SH-SY5Y (cell line): ENCODE measurements at regions not wholly inside any gene's neighbourhood (a gene's known extent, or its start where the extent isn't known, plus 50 kb on each side); places are given as distances from the start of the nearest gene placed in this dataset.

ENCODE experiments used
- GATA2 ChIP-seq: IDR thresholded peaks from 2 replicates; pipeline ENCODE4 v1.6.1; 2011; ENCODE audit warnings: mild to moderate bottlenecking, low read depth, low read length
- GATA3 ChIP-seq: IDR thresholded peaks from 2 replicates; pipeline ENCODE4 v1.6.1; 2011; ENCODE audit warnings: low read depth, mild to moderate bottlenecking, low read length, moderate library complexity

- TF ChIP-seq GATA2: no peak
- TF ChIP-seq GATA3: no peak
Observed at GRCh38 chr9:16043756-16044578, 491.1 kb downstream of the CCDC171 start.

DNA sequence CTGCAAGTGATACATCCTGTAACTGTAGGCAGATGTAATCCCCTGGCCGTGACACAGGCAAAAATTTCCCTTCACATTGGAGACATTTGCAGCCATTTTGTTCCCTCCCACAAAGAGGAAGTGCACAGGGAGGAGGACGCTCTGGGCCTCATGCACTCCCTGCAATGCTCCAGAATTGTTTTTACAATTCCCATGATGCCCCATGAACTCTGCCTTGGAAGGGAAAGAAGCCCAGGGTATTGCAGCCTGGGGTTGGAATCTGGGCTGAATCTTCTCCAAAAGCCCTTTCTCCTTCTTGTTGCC, 491.7 kb downstream of the CCDC171 start:
- TF ChIP-seq GATA2: no peak
- no peak for TF ChIP-seq GATA3

DNA sequence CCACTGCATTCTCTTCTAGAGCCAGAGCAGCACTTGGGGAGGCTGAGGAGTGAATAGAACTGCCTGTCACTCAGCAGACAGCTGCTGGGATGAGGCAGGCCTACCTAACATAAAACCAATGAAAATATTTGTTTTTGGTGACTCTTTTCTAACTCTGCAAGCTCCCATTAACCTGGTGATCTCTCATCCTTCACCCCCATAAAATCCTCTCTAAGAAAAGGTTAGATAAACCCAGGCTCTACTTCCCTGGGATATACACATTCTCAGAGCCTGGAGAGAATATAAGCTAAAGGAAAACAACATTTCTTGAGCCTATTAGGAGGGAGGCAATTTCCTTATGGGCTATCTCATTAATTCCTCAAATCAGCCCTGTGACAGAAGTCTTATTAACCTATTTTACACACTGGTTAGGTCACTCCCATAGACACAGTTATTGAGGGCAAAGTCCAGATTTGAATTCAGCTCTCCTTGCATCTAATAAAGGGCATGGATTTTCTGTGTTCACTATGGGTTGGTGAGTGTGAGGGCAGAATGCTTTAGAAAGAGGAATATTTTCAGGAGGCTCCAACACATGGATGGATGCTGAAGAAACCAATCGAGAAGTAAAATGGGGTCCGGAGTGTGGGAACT, 492.9 kb downstream of the CCDC171 start:
- no peak for TF ChIP-seq GATA3
- no peak for TF ChIP-seq GATA2

GRCh38 chr9:16046713-16047112, 493.9 kb downstream of the CCDC171 start:
- TF ChIP-seq GATA2 (no peak), GATA3 (no peak)

GRCh38 chr9:16048129-16048528, 495.3 kb downstream of the CCDC171 start:
- TF ChIP-seq GATA2 (no peak), GATA3 (no peak)

GRCh38 chr9:16052146-16052545, 499.3 kb downstream of the CCDC171 start:
- TF ChIP-seq GATA3 (no peak), GATA2 (no peak)

DNA sequence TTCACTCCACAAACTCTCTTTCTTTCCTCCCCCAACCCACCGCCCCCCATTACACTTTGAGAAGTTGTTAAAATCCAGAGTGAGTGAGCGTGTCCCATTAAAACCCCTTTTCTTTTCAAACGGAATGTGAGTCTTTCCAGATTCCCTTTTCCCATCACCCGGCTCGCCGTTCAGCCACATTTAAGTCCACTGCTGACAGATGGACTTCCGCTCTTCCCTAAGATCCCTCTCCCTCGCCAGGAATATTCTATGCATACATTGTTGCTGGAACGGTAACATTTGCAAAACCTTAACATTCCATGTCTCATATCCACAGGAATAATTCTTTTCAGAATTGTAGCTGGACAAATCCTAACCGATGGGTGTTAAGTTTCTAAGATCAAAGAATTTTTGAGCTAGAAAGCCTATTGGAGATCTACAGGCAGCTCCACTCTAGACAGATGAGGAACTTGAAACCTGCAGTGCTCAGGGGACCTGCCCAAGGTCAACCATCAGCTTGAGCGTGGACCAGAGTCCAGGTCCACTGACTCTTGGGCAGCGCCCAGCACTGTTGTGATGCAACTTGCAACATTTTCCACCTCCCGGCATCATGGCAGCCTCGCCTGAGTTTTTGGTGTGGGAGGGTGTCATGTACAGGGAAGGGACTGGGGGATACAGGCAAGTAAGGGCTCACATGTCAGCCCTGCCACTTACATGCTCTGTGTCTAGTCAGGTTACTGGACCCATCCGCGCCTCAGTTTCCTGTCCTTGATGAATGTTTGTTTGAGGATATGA, 500.1 kb downstream of the CCDC171 start:
- TF ChIP-seq GATA3: no peak

DNA sequence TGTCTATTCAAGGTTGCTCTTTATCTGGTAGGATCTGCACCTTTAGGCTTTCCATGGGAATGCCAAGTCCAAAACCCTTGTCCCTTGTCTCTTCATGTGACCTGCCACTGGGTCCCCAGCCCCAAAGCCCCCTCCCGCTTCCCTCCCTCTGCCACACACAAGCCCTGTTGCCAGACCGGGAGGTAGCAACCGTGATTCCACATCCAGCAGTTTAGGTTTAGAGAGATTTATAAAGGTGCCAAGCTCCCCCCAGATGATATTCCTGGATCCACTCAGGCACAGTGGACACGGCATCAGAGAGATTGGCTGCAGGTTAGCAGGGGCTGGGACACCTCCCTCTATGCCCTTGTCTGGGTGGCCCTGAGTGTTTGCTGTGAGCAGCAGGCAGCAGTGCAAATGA, 504.7 kb downstream of the CCDC171 start:
- TF ChIP-seq GATA3: no peak
- no peak for TF ChIP-seq GATA2

- TF ChIP-seq GATA2 (no peak), GATA3 (no peak)
Observed at GRCh38 chr9:16058131-16058549, 505.3 kb downstream of the CCDC171 start.

GRCh38 chr9:16060436-16061129, 507.7 kb downstream of the CCDC171 start:
- TF ChIP-seq GATA3: no peak
- no peak for TF ChIP-seq GATA2

- no peak for TF ChIP-seq GATA3
- no peak for TF ChIP-seq GATA2
Observed at GRCh38 chr9:16062542-16063240, 509.8 kb downstream of the CCDC171 start.

- TF ChIP-seq GATA2: no peak
- TF ChIP-seq GATA3: no peak
Observed at GRCh38 chr9:16063241-16063591, 510.4 kb downstream of the CCDC171 start.

DNA sequence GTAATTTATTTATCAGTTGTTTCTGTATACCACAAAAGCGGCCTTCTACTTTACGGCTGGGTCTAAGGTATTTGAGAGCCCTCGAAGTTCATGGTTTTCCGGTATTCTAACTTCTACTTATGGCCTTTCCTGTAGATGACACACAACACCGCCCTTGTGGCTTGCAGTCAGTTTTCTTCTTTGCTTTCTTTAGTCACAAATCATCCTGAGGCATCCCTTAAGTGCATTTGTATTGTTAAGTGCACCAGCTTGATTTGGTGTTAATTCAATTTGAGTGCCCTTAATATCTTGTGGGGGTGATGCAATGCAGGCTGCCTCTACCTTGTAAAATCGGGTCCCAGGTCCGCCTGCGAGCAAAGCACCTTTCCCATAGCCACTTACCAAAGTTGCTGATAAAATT, 511.9 kb downstream of the CCDC171 start:
- TF ChIP-seq GATA3: no peak
- TF ChIP-seq GATA2: no peak

DNA sequence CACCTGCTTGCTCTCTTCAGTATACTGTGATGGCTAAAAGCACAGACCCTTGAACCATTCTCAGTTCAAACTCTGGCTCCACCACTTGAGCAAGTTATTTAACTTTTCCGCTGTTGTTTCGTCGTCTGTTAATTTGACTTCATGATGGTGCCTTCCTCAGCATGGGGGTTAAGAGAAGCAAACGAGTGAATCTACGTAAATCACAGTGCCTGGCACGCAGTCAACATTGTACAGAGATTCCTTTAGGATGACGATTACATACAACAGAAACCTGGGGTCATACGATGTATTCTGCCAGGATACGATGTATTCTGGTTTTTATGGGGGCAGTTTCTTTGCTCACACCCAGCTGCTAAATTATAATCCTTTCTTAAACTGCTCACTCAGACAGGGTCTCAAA, 515.6 kb downstream of the CCDC171 start:
- TF ChIP-seq GATA2: no peak
- TF ChIP-seq GATA3: no peak
